ENCODE measurements at regions not wholly inside any gene's neighbourhood (a gene's known extent, or its start where the extent isn't known, plus 50 kb on each side); places are given as distances from the start of the nearest gene placed in this dataset.

DNA sequence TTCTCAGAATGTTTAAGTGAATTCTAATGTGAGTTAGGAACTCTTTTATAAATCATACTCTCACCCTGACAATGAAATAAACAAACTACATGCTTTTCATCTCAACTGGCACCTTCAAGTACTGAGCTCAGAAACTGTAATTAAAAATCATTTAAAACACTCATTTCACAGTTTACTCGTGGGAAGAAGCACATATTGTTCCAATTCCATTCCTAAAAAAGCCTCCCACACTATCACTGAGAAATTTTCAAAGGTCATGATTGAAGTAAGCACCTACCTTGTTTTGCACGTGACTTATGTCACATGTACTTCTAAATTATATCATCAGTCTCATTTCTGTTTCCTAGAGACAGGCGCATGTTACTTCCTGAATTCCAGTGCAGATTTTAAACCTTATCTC is 678.1 kb upstream of the SLC8A1 start:
- TF ChIP-seq, protein P1, sequence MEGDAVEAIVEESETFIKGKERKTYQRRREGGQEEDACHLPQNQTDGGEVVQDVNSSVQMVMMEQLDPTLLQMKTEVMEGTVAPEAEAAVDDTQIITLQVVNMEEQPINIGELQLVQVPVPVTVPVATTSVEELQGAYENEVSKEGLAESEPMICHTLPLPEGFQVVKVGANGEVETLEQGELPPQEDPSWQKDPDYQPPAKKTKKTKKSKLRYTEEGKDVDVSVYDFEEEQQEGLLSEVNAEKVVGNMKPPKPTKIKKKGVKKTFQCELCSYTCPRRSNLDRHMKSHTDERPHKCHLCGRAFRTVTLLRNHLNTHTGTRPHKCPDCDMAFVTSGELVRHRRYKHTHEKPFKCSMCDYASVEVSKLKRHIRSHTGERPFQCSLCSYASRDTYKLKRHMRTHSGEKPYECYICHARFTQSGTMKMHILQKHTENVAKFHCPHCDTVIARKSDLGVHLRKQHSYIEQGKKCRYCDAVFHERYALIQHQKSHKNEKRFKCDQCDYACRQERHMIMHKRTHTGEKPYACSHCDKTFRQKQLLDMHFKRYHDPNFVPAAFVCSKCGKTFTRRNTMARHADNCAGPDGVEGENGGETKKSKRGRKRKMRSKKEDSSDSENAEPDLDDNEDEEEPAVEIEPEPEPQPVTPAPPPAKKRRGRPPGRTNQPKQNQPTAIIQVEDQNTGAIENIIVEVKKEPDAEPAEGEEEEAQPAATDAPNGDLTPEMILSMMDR (conservative IDR thresholded peaks at IDR 0.05; ENCODE audit: low read length), result no peak
- TF ChIP-seq EZH2phosphoT487 (IDR thresholded peaks at IDR 0.05; ENCODE audit: borderline replicate concordance, low read depth, low read length), result no peak
